Panc1 (cell line): ENCODE measurements at regions not wholly inside any gene's neighbourhood (a gene's known extent, or its start where the extent isn't known, plus 50 kb on each side); places are given as distances from the start of the nearest gene placed in this dataset.

Experiments
- CTCF ChIP-seq: fragments of 450-650 bp; IDR thresholded peaks from 2 replicates; pipeline ENCODE4 v1.5.1; 2017; ENCODE audit warnings: mild to moderate bottlenecking
- POLR2AphosphoS5 ChIP-seq: IDR thresholded peaks from 2 replicates; pipeline ENCODE4 v1.6.1; 2012; ENCODE audit warnings: mild to moderate bottlenecking, low read depth, low read length, moderate library complexity
- REST ChIP-seq, 2 experiments: IDR thresholded peaks; 2 replicates each; pipeline ENCODE4 v1.6.1; 2011 to 2012; ENCODE audit warnings: low read depth in 2 of 2, control low read depth in 1 of 2, low read length in 1 of 2, mild to moderate bottlenecking in 1 of 2, moderate library complexity in 1 of 2; ENCODE audit not compliant: insufficient read depth in 1 of 2
- TCF7L2 ChIP-seq: IDR thresholded peaks from 2 replicates; pipeline ENCODE4 v1.6.1; 2011; ENCODE audit warnings: mild to moderate bottlenecking, low read depth, low read length, inconsistent platforms

DNA sequence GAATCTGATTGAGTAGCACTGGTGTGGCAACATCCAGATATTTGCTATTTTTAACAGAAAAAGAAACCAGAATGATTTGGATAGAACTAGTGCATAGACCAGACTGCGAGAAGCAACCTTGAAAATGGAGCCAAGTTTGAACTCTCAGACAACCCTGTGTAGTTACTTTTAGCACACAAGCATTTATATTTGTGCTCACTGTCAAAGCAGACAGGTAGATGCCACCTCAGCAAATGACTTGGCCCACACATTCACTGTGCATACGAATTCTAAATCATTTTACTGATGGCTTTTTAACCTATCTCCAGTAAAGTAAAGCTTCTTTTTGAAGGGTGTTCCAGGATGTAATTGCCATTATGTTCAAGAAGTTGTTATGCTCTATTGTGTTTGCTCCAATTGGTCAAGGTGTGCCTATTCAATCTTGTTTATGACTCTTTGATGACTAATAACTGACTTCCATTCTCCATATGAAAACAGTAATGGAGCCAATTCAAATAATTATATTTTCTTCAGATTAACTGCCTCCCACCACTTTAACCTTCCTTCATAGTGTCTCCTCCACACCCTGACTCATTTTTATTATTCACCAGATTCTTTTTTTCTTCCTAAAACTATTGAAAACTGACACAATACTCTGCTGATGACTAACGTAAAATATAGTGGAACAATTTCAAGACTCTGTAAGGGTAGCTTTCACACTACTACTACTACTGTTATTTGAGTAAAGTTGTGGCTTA, 138.5 kb downstream of the CCER1 start:
- TF ChIP-seq REST (IDR thresholded peaks at IDR 0.05; ENCODE audit: insufficient read depth in 1 of 2, low read depth in 2 of 2, low read length in 1 of 2) (no peak), CTCF (no peak), POLR2AphosphoS5 (no peak), TCF7L2 (no peak)
